ENCODE measurements at regions not wholly inside any gene's neighbourhood (a gene's known extent, or its start where the extent isn't known, plus 50 kb on each side); places are given as distances from the start of the nearest gene placed in this dataset.

DNA sequence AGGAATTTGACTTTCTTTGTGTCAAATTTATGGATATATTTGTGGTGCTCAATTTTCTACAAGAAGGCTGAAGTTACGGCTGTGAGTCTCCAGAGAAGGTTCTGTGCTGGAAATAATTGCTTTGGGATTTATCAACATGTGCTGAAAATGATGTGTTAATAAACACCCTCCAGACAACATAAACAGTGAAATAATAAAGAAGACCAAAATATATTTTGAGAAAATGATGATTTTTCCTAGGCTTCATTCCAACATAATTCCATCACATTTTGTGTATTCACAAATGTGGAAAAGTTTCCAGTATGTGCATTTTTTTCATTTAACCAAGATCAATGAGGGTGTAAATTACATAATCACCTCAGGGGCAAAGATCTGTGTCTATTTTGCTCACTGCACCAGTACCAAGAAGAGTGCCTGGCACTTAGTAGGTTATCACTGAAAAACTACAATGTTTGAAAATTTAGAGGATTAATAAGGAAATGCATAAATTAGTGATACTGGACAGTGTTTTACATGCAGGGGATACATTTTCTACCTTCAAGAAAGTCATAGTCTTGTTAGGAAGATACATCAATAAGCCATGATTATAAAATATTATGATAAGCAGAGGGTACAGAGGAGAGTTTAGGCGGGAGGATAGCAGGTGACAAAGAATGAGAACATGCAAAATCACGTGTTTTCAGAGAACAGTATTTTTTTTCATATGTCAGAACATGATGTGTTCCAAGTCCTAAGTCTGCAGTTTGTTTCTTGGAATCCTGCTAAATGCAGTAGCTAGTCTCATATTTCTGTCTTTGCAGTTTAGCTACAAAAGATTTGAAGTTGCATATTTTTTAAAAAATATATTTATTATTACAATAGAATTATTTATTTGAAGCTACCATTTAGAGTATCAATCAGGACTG, 127.6 kb upstream of the DLGAP1 start:
- intact Hi-C loops (cut with micrococcal nuclease) = no loop called here

DNA sequence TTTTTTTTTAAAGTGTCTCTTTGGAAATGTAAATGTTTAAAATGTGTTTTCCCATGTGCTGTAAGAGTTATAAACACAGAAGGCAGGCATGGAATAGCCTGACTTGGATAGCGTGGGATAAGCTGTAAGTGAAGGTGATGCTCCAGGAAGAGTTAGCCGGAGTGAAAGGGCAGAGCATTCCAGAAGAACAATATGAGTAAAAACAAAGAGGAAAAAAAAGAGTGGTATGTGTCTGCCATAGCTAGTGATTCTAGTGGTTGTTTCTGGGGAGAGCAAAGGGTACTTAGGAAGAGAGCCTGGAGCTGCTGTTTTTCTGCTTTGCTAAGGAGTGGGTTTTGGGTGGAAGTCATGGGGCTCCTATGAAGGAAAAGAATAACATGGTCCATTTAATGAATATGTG, 126.9 kb upstream of the DLGAP1 start:
- ATAC-seq (no peak), DNase-seq (no peak)
- H3K4me3 Mint-ChIP-seq = no peak overlapping the region
- H3K27me3 Mint-ChIP-seq = no peaks in the 10 kb centered on the region
- H3K27ac Mint-ChIP-seq = no peak overlapping the region
- no peaks in the 10 kb centered on the region for H3K36me3 Mint-ChIP-seq (ENCODE audit: low read depth)
- ChIA-PET CTCF (no interaction called here), POLR2A (no interaction called here)
- intact Hi-C loops (cut with micrococcal nuclease) = no loop called here
- H3K4me1 Mint-ChIP-seq (ENCODE audit: low read depth) = no peaks in the 10 kb centered on the region
- TF ChIP-seq CTCF (IDR thresholded peaks at IDR 0.05) = no peak
- peaks cover 18% of the 10 kb centered on the region for H3K9me3 Mint-ChIP-seq

More for the DNA sequence above, 127.6 kb upstream of the DLGAP1 start:
- no peak for ATAC-seq
- Mint-ChIP-seq H3K4me1 (ENCODE audit: low read depth) (no peaks in the 10 kb centered on the region), H3K36me3 (ENCODE audit: low read depth) (no peaks in the 10 kb centered on the region), H3K4me3 (no peak overlapping the region), H3K27ac (no peak overlapping the region), H3K27me3 (no peaks in the 10 kb centered on the region), H3K9me3 (peaks cover 11% of the 10 kb centered on the region)
- ChIA-PET POLR2A (no interaction called here), CTCF (no interaction called here)
- no peak for DNase-seq
- TF ChIP-seq CTCF (IDR thresholded peaks at IDR 0.05) = no peak

- intact Hi-C loops (cut with micrococcal nuclease) = no loop called here
- Mint-ChIP-seq H3K36me3 (ENCODE audit: low read depth) (no peaks in the 10 kb centered on the region), H3K27ac (no peak overlapping the region), H3K4me1 (ENCODE audit: low read depth) (no peaks in the 10 kb centered on the region), H3K27me3 (no peaks in the 10 kb centered on the region), H3K4me3 (no peak overlapping the region), H3K9me3 (peaks cover 29% of the 10 kb centered on the region)
- POLR2A ChIA-PET = no interaction called here
- TF ChIP-seq CTCF (IDR thresholded peaks at IDR 0.05) = no peak
- ATAC-seq (no peak), DNase-seq (no peak)
- CTCF ChIA-PET = no interaction called here
These were observed 123.3 kb upstream of the DLGAP1 start for GRCh38 chr18:4578449-4578848.

GRCh38 chr18:4573735-4574134, 118.6 kb upstream of the DLGAP1 start:
- CTCF ChIA-PET = no interaction called here
- intact Hi-C loops (cut with micrococcal nuclease) = no loop called here
- POLR2A ChIA-PET = no interaction called here
- no peaks in the 10 kb centered on the region for H3K36me3 Mint-ChIP-seq (ENCODE audit: low read depth)
- no peak overlapping the region for H3K27ac Mint-ChIP-seq
- H3K4me1 Mint-ChIP-seq (ENCODE audit: low read depth) = no peaks in the 10 kb centered on the region
- DNase-seq (no peak), ATAC-seq (no peak)
- H3K4me3 Mint-ChIP-seq = no peak overlapping the region
- no peak for TF ChIP-seq CTCF (IDR thresholded peaks at IDR 0.05)
- H3K27me3 Mint-ChIP-seq = no peaks in the 10 kb centered on the region
- peaks cover 38% of the 10 kb centered on the region for H3K9me3 Mint-ChIP-seq

DNA sequence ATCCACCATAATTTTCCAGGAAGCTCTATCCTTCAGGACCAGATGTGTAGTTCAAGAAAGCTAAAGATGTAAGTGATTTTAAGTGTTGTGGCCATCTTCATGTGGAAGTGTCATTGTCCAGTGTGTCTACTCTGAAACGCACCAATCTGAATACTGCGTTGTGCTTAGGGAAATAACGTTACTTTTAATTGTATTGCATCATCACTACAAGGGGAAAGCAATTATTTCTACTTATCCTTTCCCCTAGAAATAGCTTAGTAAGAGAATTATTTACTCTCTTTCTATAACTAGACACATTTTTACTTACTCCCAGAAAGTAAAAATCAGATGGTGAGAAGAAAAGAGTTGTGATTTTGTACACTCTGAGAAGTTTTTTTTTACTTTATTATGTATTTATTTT, 102.4 kb upstream of the DLGAP1 start:
- no peak overlapping the region for H3K4me3 Mint-ChIP-seq
- H3K27ac Mint-ChIP-seq = no peak overlapping the region
- H3K4me1 Mint-ChIP-seq (ENCODE audit: low read depth) = no peaks in the 10 kb centered on the region
- no peak for TF ChIP-seq CTCF (IDR thresholded peaks at IDR 0.05)
- POLR2A ChIA-PET = no interaction called here
- H3K36me3 Mint-ChIP-seq (ENCODE audit: low read depth) = no peaks in the 10 kb centered on the region
- no peak for DNase-seq
- no peak for ATAC-seq
- H3K27me3 Mint-ChIP-seq = no peaks in the 10 kb centered on the region
- CTCF ChIA-PET = no interaction called here
- intact Hi-C loops (cut with micrococcal nuclease) = no loop called here
- H3K9me3 Mint-ChIP-seq = peaks cover 14% of the 10 kb centered on the region

Data from activated CD8-positive, alpha-beta T cell treated with anti-CD3 and anti-CD28 coated beads for 36 hours (primary cell).